GM19023 (cell line): ENCODE measurements at regions not wholly inside any gene's neighbourhood (a gene's known extent, or its start where the extent isn't known, plus 50 kb on each side); places are given as distances from the start of the nearest gene placed in this dataset.

Source experiments
- ATAC-seq: cut with Tn5 transposase; IDR thresholded peaks from one replicate; pipeline ENCODE4 v1.9.1; 2021; ENCODE audit warnings: mild to moderate bottlenecking, moderate library complexity; ENCODE audit not compliant: unreplicated experiment

DNA sequence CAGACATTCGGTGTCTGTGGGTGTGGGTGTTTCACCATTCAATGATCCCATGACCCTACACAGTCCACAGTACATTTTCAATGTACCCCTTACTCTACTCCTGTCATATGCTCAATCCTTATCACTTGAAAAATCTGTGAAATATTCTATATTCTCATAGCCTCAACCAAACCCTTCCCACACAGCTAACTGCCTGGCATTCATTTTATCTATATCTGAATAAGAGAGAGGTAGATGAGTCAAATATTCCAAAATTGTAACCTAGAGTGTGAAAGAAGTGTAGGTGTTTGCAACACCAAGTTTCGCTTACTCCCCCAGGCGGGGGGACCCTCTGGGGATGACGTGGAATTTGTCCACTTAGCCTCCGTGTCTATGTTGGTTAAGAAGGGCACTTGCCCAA lies 354.8 kb downstream of the ETS1 start:
- ATAC-seq = no peak

DNA sequence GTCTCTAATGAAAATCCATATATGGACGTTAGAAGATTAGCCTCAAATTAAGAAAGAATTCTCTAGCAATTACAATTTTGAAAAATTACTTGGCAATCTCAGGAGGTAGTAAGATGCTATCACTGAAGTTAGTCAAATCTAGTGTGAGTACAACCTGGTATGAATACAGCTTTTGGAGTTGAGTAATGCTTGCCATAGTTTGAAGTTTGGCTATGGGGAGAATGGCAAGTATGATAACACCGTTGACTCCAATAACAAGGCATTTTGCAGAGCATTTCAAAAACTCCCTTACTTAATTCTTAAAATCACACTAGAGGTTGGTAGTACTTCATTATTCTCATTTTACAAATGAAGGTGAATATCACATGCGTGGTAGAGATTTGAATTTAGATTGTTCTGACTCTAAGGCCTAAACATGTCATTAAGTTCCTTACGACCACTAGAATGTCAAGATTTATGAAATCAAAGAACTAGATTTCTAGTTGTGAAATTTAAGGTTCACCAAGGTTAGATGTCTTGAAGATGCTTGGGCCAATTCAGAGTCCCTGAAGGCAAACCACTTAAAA lies 355.4 kb downstream of the ETS1 start:
- ATAC-seq = no peak

GRCh38 chr11:128227466-128227865 lies 359.9 kb downstream of the ETS1 start:
- ATAC-seq = no peak

DNA sequence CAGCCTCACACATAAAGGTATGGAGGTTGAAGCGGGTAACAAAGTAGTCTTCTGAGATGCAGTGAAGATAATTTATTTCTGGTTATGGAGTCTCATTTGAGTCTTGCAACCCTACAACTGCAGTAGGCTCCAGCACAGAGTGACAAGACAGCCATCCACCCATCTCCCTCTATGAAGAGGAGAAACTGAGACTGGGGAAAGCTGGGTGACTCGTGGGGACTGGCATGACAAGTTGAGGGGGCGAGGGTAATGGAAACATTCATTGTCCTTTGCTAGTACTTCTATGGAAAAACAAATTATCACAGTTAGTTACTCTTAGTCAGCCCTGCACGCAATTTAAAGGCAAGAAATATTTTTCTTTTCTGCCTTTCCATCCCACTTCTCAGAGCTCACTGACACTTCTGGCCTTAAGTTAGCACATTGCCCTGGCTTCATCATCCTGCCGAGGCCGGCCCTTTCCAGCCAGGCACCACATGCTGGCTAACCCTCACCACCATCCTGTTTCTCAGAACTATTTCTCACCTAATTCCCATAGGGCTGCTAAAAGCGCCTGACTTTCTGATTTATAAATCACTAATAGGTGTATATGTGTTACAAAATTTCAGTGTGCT lies 361.1 kb downstream of the ETS1 start:
- no peak for ATAC-seq

DNA sequence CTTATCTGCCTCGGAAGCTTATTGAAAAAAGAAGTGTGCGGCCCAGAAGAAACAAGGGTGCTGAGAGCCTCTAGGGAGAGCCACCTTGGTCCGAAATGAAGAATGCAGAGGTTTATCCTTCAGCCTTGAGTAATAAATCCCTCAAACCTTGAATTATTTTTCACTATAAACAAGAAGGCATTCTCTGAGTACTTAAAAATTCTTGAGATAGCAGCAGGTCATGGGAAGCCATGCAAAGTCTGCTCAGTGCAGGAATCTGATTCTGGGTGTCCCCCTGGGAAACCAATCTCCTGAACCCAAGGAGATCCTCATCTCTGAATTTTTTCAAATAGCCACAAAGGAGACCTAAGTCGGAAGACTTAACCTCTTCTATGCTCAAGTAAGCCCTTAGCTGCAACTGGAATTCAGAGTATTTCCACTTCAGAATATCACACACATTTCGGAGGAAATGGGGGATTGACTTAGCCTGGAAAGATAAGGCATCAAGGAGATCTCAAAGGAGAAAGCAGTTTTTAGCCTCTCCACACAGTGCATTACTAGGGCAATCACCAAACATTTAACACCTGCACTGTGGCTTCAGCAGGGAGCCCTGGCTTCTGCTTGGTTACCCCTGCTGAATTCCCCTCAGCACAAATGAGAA lies 365.0 kb downstream of the ETS1 start:
- ATAC-seq = no peak

GRCh38 chr11:128219731-128220120 lies 367.6 kb downstream of the ETS1 start:
- ATAC-seq = no peak

DNA sequence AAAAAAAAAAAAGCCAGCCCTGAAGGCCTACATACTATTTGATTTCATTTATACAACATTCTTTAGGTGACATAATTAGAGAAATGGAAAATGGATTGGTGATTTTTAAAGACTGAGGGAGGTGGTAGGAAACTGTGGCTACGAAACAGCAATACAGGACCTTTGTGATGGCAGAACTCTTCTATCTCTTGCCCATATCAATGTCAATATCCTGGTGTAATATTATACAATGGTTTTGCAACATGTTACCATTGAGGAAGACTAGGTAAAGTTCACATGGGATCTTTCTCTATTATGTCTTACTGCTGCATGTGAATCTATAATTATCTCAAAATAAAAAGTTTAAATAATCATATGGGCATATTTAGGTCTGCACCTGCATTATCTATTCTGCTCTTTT lies 371.2 kb downstream of the ETS1 start:
- ATAC-seq = no peak

GRCh38 chr11:128215238-128215882 lies 372.0 kb downstream of the ETS1 start:
- ATAC-seq = no peak

DNA sequence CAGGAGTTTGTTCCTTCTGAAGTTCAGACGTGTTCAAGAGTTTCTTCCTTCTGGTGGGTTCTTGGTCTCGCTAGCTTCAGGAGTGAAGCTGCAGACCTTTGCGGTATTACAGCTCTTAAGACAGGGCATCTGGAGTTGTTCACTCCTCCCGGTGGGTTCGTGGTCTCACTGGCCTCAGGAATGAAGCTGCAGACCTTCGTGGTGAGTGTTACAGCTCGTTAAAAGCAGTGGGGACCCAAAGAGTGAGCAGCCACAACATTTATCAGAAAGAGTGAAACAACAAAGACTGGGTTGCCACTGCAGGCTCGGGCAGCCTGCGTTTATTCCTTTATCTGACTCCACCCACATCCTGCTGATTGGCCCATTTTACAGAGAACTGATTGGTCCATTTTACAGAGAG lies 373.1 kb downstream of the ETS1 start:
- no peak for ATAC-seq

DNA sequence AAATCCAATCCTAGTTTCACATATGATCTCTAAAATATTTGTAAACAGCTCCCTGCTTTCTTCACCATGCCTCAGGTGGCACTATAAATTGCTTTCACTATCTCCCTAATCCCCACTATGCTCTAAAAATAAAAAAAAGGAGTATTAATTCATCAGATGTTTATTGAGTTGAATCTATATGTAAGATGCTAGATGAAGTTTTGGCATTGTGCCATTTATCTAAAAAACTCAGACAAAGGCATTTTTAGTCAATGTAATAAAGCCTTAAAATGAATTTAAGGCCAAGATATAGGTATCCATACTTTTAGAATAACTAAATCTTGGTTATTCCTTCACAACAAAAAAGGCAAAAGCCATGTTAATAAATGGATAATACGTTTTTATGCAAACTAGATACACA lies 373.9 kb downstream of the ETS1 start:
- ATAC-seq = no peak

GRCh38 chr11:128212324-128212723 lies 375.0 kb downstream of the ETS1 start:
- ATAC-seq = no peak

DNA sequence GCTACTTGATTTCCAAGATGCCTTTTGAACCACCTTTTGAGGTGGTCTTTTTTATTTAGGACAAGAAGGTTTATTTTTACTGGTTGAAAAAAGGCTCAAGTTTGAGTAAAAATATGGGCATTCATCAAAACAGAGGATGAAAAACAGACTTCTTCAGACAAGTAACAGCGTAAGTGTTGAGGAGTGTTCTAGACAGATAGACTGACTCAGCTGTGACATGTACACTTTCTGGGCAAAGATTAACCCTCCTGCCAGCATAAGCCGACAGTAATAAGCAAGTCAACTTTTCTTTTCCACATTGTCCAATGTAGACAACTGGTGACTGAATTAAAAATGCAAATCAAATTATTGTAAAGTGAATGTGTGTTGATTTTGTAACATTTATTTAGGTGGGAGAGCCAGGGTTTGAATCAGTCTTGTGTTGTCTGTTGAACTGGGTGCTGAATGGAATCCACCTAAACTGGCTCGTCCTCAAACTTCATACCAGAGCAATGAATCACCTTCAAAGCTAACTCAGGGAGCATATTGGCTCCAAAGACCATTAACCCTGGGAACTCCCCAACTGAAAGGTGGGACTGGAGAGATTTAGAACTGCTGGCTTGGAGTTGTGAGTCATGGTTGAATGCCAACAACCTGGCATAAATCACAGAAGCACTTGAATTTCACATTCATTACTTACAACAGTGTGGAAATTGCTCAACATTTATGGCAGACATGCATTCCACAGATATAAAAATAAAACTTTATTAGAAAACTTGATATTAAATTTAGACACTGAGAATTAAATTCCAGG lies 377.0 kb downstream of the ETS1 start:
- no peak for ATAC-seq

- no peak for ATAC-seq
Observed at GRCh38 chr11:128209138-128209435, 378.3 kb downstream of the ETS1 start.

DNA sequence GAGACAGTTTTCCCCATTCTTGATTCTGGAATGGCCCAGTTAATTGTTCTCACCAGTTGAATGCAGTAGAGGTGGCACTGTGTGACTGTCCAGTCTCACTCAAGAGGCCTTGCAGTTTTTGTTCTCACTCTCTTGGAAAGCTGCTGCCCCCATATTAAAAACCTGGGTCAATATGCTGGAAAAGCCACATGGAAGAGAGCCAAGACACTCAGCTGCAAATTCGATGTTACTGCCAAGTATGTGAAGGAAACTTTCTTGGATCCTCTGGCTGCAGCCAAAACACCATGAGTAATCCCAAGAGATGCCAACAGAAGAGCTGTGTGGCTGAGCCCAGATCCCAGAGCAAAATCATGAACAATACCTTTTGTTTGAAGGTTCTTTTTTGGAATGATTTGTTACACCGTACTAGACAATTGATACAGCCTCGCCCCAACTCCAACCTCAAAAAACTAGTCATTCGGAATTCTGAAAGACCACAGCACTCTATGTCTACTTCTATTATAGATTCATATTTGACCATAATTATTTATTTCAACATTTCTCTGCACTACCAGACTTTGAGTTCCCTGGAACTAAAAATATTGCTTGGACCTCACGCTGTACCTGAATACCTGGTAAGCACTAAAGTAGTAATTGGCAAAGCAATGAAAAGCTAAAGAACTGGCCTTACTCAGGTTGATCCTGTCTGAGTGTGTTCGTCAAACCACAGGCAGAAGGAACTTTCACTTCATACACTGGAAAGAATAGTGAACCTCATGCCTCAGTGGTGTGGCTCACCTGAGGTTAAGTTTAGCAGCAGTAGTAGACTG lies 378.8 kb downstream of the ETS1 start:
- ATAC-seq = no peak

DNA sequence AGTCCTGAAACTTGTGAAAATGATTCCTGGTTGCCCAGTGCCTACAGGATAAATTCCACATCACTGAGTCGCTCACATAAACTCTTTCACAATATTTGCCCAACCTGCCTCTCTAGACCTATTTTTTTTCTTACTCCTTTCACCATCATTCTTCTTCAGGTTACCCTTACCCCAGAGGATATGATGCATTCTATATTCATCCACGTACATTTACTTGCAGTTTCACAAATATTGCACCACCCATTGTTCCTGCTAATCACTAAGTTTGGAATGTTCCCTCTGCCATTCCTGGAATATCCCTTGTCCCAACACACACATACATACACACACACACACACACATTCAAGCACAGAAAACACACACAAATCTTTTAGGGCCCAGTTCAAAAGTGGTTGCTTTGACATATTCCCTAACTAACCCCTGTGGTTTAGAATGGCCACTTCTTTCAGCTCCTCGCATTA lies 379.5 kb downstream of the ETS1 start:
- no peak for ATAC-seq

GRCh38 chr11:128206461-128206860 lies 380.9 kb downstream of the ETS1 start:
- no peak for ATAC-seq

DNA sequence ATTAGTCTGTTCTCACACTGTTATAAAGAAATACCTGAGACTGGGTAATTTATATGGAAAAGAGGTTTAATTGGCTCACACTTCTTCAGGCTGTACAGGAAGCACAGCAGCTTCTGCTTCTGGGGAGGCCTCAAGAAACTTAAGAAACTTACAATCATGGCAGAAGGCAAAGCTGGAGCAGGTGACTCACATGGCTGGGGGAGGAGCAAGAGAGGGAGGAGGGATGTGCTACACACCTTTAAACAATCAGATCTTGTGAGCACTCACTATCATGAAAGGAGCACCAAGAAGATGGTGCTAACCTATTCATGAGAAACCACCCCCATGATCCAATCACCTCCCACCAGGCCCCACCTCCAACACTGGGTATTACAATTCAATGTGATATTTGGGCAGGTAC lies 381.6 kb downstream of the ETS1 start:
- no peak for ATAC-seq

DNA sequence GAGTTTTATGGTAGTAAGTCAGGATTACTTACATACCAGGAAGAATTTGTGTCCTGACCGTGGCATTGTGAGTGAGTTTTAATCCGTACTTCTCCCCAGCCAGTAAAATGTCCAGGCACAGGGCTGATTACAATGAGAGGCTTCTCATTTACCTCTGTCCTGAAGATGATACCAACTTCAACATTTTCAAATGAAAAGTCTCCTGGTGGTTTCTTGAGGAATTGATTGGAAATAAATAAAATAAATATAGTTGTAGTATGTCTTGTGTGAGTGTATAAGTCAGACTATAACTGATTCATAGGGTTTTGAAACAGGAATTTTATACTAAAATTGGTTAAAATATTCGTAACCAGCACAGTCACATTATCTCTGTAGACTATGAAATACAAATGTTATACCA lies 382.5 kb downstream of the ETS1 start:
- ATAC-seq = no peak

GRCh38 chr11:128201801-128202200 lies 385.6 kb downstream of the ETS1 start:
- no peak for ATAC-seq

DNA sequence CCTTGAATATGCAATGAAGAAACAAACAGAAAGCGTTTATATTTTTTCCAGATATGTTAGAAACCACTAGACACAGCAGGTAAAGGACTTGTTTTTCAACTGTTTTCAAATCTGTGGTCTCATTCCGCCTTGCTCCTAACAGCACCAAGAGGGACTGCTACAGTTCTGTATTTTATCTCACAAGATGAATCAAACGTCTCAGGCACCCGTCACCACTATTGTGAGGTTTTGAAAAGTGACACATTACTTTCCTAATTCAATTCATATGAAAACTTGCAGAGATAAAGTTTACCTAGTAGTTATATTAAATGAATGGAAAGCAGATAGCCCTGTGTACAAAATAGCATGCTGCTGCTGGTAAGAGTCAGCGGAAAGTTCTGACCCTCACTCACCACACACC lies 386.3 kb downstream of the ETS1 start:
- no peak for ATAC-seq

DNA sequence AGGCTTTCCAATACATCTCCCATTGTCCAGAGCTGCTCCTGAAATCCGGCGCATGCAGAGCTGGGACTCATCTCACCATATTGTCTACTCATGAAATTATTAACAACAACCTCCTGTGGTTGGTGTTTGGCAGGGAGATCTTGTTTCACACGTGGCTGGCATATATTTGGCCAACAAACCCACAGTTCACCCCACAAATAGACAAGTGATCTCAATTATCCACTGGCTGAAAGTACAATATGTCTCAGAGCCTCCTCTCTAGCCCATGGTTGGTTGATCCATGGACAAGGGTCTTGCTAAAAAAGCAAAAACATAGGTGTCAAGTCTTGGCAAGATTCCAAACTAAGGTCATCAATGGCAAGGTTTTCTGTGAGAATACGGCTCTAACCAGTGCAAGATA lies 386.9 kb downstream of the ETS1 start:
- ATAC-seq = no peak
